Right lobe of liver (tissue), 6 donors: ENCODE measurements at regions not wholly inside any gene's neighbourhood (a gene's known extent, or its start where the extent isn't known, plus 50 kb on each side); places are given as distances from the start of the nearest gene placed in this dataset.

Source experiments
- ATAC-seq, 4 donors: fragments of 200-7000 bp; cut with Tn5 transposase; one replicate each; pipeline ENCODE4 v1.9.1; 2020; ENCODE audit warnings: mild to moderate bottlenecking in 4 of 4, moderate library complexity in 4 of 4
- DNase-seq, 3 donors: peaks; one replicate each; pipeline ENCODE4 v3.0.0-alpha.2; 2020
- H3K27ac ChIP-seq, 3 donors: fragments of 200-600 bp; one replicate each; pipeline ENCODE4 v1.8.0; 2022
- H3K27me3 ChIP-seq, 2 donors: fragments of 200-600 bp; one replicate each; pipeline ENCODE4 v1.8.0; 2022
- H3K36me3 ChIP-seq, 4 donors: fragments of 200-600 bp; sonication (generic) in 1 of 4; one replicate each; pipeline versions ENCODE4 v1.5.1 to v1.8.0; 2017 to 2022; ENCODE audit warnings: control low read depth in 1 of 4
- H3K4me1 ChIP-seq, 4 donors: fragments of 200-600 bp; sonication (generic) in 1 of 4; one replicate each; pipeline versions ENCODE4 v1.5.1 to v1.8.0; 2017 to 2022; ENCODE audit warnings: control low read depth in 1 of 4
- H3K4me3 ChIP-seq, 3 donors: fragments of 200-600 bp; one replicate each; pipeline ENCODE4 v1.8.0; 2022
- H3K9me3 ChIP-seq, 4 donors: fragments of 200-600 bp; sonication (generic) in 1 of 4; one replicate each; pipeline versions ENCODE4 v1.5.1 to v1.8.0; 2017 to 2022; ENCODE audit warnings: control low read depth in 1 of 4
- CTCF ChIP-seq, 4 donors: fragments of 200-600 bp in 3 of 4; fragments of 450-650 bp in 1 of 4; IDR thresholded peaks; one replicate each; pipeline versions ENCODE4 v1.5.1 to v1.8.0; 2016 to 2022; ENCODE audit warnings: antibody characterized with exemption in 4 of 4, mild to moderate bottlenecking in 2 of 4
- POLR2A ChIP-seq: fragments of 450-650 bp; IDR thresholded peaks from one replicate; pipeline ENCODE4 v1.6.1; 2017; ENCODE audit warnings: antibody characterized with exemption, mild to moderate bottlenecking
- WGBS: methylation state at CpG from one replicate; pipeline ENCODE4 v1.1.6; 2018; ENCODE audit warnings: low coverage, low lambda C conversion rate; ENCODE audit not compliant: insufficient coverage; ENCODE audit errors: missing lambda C conversion rate; 5-methylcytosine and 5-hydroxymethylcytosine counted together
- intact Hi-C, 2 donors: fragments of 100-400 bp; cut with DNase I; formaldehyde crosslinking; loops; one replicate each; pipeline versions ENCODE4 v1.11.2 to v1.14.1; 2022
- donor health status: DM: no; HTN: yes; CAD: no.
- donor health status: DM: no; HTN: no; CAD: no.
- donor health status: DM: no; HTN: no; CAD: no.
- donor health status: DM: no; HTN: yes; CAD: no.
- donor health status: DM: no; HTN: yes; CAD: no.

DNA sequence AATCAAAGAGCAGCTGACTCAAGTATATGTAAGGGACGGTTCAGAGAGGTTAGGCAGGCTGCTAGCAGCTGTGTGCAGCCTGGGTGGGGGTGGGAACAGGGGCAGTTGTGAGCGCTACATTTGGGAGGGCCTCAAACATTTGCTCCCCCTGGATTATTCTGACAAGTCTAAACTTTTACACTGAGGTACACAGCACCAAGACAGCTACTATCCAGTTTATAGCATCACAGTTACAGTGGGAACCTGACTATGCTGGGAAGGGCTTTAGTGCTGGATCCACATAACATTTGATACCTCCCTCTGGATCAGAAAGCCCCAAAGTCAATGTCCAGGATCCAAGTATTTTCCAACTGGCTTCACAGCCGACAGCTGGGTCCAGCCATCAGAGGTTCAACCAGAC, 55.8 kb upstream of the GIMD1 start:
- Histone ChIP-seq H3K36me3 (no peaks in the 10 kb centered on the region), H3K4me1 (no peaks in the 10 kb centered on the region), H3K9me3 (no peaks in the 10 kb centered on the region), H3K27me3 (no peaks in the 10 kb centered on the region), H3K4me3 (no peak overlapping the region), H3K27ac (no peak overlapping the region)
- WGBS: 63% methylated on average over 2 of the region's 3 CpGs
- intact Hi-C loops: no loop called here
- TF ChIP-seq POLR2A: no peak
- TF ChIP-seq CTCF (IDR thresholded peaks at IDR 0.05): no peak
- no peak for ATAC-seq
- DNase-seq: no peak

GRCh38 chr4:106423791-106424190, 55.2 kb upstream of the GIMD1 start:
- H3K9me3 ChIP-seq: no peaks in the 10 kb centered on the region
- H3K4me1 ChIP-seq: no peaks in the 10 kb centered on the region
- no peak overlapping the region for H3K4me3 ChIP-seq
- no peaks in the 10 kb centered on the region for H3K27me3 ChIP-seq
- H3K27ac ChIP-seq: no peak overlapping the region
- TF ChIP-seq CTCF (IDR thresholded peaks at IDR 0.05) (no peak), POLR2A (no peak)
- intact Hi-C loops: no loop called here
- H3K36me3 ChIP-seq: no peaks in the 10 kb centered on the region
- DNase-seq (no peak), ATAC-seq (no peak)

DNA sequence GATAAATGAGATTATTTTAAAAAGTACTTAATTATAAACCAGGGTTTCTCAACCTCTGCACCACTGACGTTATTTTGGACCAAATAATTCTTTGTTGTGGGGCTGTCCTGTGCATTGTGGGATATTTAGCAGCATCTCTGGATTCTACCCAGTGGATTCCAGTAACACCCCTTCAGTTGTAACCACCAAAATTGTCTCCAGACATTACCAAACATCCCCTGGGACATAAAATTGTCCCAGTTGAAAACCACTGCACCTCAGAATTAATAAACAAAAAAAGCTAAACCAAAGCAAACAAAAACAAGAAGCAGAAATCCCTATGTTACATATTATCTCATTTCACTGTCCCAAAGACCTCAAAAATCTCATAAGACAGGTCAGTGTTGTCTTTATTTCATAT, 54.2 kb upstream of the GIMD1 start:
- WGBS: 14% methylated on average over 1 of the region's 1 CpG
- no peak overlapping the region for H3K27ac ChIP-seq
- intact Hi-C loops: no loop called here
- no peaks in the 10 kb centered on the region for H3K27me3 ChIP-seq
- no peak for TF ChIP-seq CTCF (IDR thresholded peaks at IDR 0.05)
- TF ChIP-seq POLR2A: no peak
- ATAC-seq (no peak), DNase-seq (no peak)
- no peaks in the 10 kb centered on the region for H3K9me3 ChIP-seq
- no peaks in the 10 kb centered on the region for H3K4me1 ChIP-seq
- H3K36me3 ChIP-seq: no peaks in the 10 kb centered on the region
- H3K4me3 ChIP-seq: no peak overlapping the region

- no peak for ATAC-seq
- no peak overlapping the region for H3K4me3 ChIP-seq
Observed at GRCh38 chr4:106421441-106422296, 53.1 kb upstream of the GIMD1 start.

More at GRCh38 chr4:106421441-106422296, 53.1 kb upstream of the GIMD1 start:
- no peaks in the 10 kb centered on the region for H3K27me3 ChIP-seq
- no peaks in the 10 kb centered on the region for H3K36me3 ChIP-seq
- H3K27ac ChIP-seq: no peak overlapping the region
- no peaks in the 10 kb centered on the region for H3K9me3 ChIP-seq
- no peaks in the 10 kb centered on the region for H3K4me1 ChIP-seq
- TF ChIP-seq POLR2A (no peak), CTCF (IDR thresholded peaks at IDR 0.05) (no peak)
- intact Hi-C loops: no loop called here
- 32% methylated on average over 4 of the region's 4 CpGs for WGBS
- DNase-seq: no peak
